Naive thymus-derived CD4-positive, alpha-beta T cell (primary cell): ENCODE measurements at regions not wholly inside any gene's neighbourhood (a gene's known extent, or its start where the extent isn't known, plus 50 kb on each side); places are given as distances from the start of the nearest gene placed in this dataset.
"Not testable (repeated sequence)": the region's sequence is repeated elsewhere in the genome, so short reads cannot be mapped to it uniquely, and the experiment has no call there.

Experiments used
- ATAC-seq: fragments of 150-1000 bp; cut with Tn5 transposase; 2 replicates; pipeline ENCODE4 v1.10.0; 2021; ENCODE audit warnings: mild to moderate bottlenecking, moderate library complexity
- CTCF ChIA-PET: fragments of 350-600 bp; sonication (Branson Sonifier 250); formaldehyde crosslinking; loops from one replicate; lab custom pipeline; 2021; ENCODE audit warnings: antibody characterized with exemption; lab: Charles Lee
- POLR2A ChIA-PET: fragments of 350-600 bp; sonication (Branson Sonifier 250); formaldehyde crosslinking; loops from one replicate; lab custom pipeline; 2021; ENCODE audit warnings: antibody characterized with exemption, inconsistent platforms; lab: Charles Lee
- DNase-seq, 9 donors: peaks; one replicate each; pipeline versions ENCODE4 v3.0.0 to v3.0.0-alpha.2; 2020 to 2022; ENCODE audit warnings: mixed read lengths in 1 of 9
- H3K27ac ChIP-seq: one replicate; pipeline ENCODE4 v1.7.0; 2013; ENCODE audit warnings: mild to moderate bottlenecking, low read depth, low read length, moderate library complexity
- H3K27me3 ChIP-seq, 2 donors: one replicate each; pipeline ENCODE4 v1.7.0; 2013; ENCODE audit warnings: low read length in 2 of 2, mild to moderate bottlenecking in 2 of 2, moderate library complexity in 2 of 2; ENCODE audit not compliant: control insufficient read depth in 2 of 2, insufficient read depth in 2 of 2
- H3K36me3 ChIP-seq, 3 experiments: 1 replicate in 2 of 3; 2 replicates in 1 of 3; pipeline ENCODE4 v1.7.0; 2013; ENCODE audit warnings: low read length in 3 of 3, mild to moderate bottlenecking in 3 of 3, moderate library complexity in 1 of 3; ENCODE audit not compliant: insufficient read depth in 3 of 3, control insufficient read depth in 2 of 3
- H3K4me1 ChIP-seq, 2 donors: one replicate each; pipeline ENCODE4 v1.7.0; 2013; ENCODE audit warnings: low read length in 2 of 2, mild to moderate bottlenecking in 2 of 2, moderate library complexity in 1 of 2; ENCODE audit not compliant: control insufficient read depth in 2 of 2, insufficient read depth in 2 of 2
- H3K4me3 ChIP-seq: 2 replicates; pipeline ENCODE4 v1.7.0; 2013; ENCODE audit warnings: mild to moderate bottlenecking, low read length
- H3K9me3 ChIP-seq, 3 experiments: 1 replicate in 2 of 3; 2 replicates in 1 of 3; pipeline ENCODE4 v1.7.0; 2013; ENCODE audit warnings: low read length in 3 of 3; ENCODE audit not compliant: control insufficient read depth in 2 of 3
- H3K27ac Mint-ChIP-seq, 9 donors: one replicate each; pipeline ENCODE4 v1.8.0; 2020 to 2022; ENCODE audit warnings: mixed read lengths in 9 of 9, mild to moderate bottlenecking in 8 of 9, moderate library complexity in 5 of 9, inconsistent platforms in 2 of 9
- H3K27me3 Mint-ChIP-seq, 5 donors: one replicate each; pipeline ENCODE4 v1.8.0; 2021 to 2022; ENCODE audit warnings: mixed read lengths in 5 of 5, mild to moderate bottlenecking in 1 of 5
- H3K36me3 Mint-ChIP-seq, 5 donors: one replicate each; pipeline ENCODE4 v1.8.0; 2020 to 2022; ENCODE audit warnings: mixed read lengths in 5 of 5, mild to moderate bottlenecking in 3 of 5, inconsistent platforms in 1 of 5
- H3K4me1 Mint-ChIP-seq, 7 donors: one replicate each; pipeline ENCODE4 v1.8.0; 2020 to 2022; ENCODE audit warnings: mixed read lengths in 7 of 7, mild to moderate bottlenecking in 3 of 7, inconsistent platforms in 1 of 7
- H3K4me3 Mint-ChIP-seq, 10 donors: one replicate each; pipeline ENCODE4 v1.8.0; 2020 to 2022; ENCODE audit warnings: mild to moderate bottlenecking in 10 of 10, mixed read lengths in 10 of 10, moderate library complexity in 6 of 10, inconsistent platforms in 2 of 10
- H3K9me3 Mint-ChIP-seq, 11 donors: one replicate each; pipeline ENCODE4 v1.8.0; 2020 to 2022; ENCODE audit warnings: mixed read lengths in 11 of 11, mild to moderate bottlenecking in 4 of 11, inconsistent platforms in 1 of 11, moderate library complexity in 1 of 11
- intact Hi-C, 2 donors: fragments of 100-400 bp; cut with micrococcal nuclease; formaldehyde crosslinking; loops; one replicate each; pipeline ENCODE4 v1.15.1; 2023

GRCh38 chr1:66464802-66465201 lies 69.2 kb upstream of the SGIP1 start:
- CTCF ChIA-PET = interaction anchor here (0.8 kb wide), 1 partner anchor 73 kb away, joined by 3 read pairs; no protein-coding TSS in a partner anchor
- Mint-ChIP-seq H3K36me3 (peaks cover 0 to 12% (median 5%) of the 10 kb centered on the region in 5 donors), H3K27ac (no peak overlapping the region), H3K4me3 (no peak overlapping the region), H3K27me3 (peaks cover 8 to 38% (median 17%) of the 10 kb centered on the region in 5 donors), H3K4me1 (no peaks in the 10 kb centered on the region), H3K9me3 (peaks cover 4 to 38% (median 15%) of the 10 kb centered on the region in 11 donors)
- H3K4me1 ChIP-seq = no peaks in the 10 kb centered on the region
- H3K36me3 ChIP-seq = no peaks in the 10 kb centered on the region
- H3K4me3 ChIP-seq = no peak overlapping the region
- intact Hi-C loops = no loop called here
- ATAC-seq = no peak
- POLR2A ChIA-PET = no interaction called here
- DNase-seq = no peak
- no peaks in the 10 kb centered on the region for H3K27me3 ChIP-seq
- H3K9me3 ChIP-seq = no peaks in the 10 kb centered on the region
- no peak overlapping the region for H3K27ac ChIP-seq

- H3K4me1 Mint-ChIP-seq, H3K27ac Mint-ChIP-seq, ATAC-seq, DNase-seq, H3K36me3 ChIP-seq, H3K4me1 ChIP-seq, intact Hi-C loops, H3K9me3 ChIP-seq, H3K27me3 ChIP-seq, H3K4me3 ChIP-seq, H3K4me3 Mint-ChIP-seq, CTCF ChIA-PET, H3K36me3 Mint-ChIP-seq, H3K27ac ChIP-seq: not testable (repeated sequence)
- POLR2A ChIA-PET = interaction anchor here (0.5 kb wide), 1 partner anchor 351 kb away, joined by 3 read pairs; no protein-coding TSS in a partner anchor
- Mint-ChIP-seq H3K27me3 (peaks cover 10 to 35% (median 16%) of the 10 kb centered on the region in 5 donors), H3K9me3 (peaks cover 2 to 20% (median 6%) of the 10 kb centered on the region in 11 donors)
These were observed 67.3 kb upstream of the SGIP1 start for GRCh38 chr1:66466695-66467094.

- DNase-seq (no peak), ATAC-seq (no peak)
- no peaks in the 10 kb centered on the region for H3K36me3 ChIP-seq
- no peaks in the 10 kb centered on the region for H3K9me3 ChIP-seq
- no peak overlapping the region for H3K27ac Mint-ChIP-seq
- peaks cover 0 to under 1% (median 0%) of the 10 kb centered on the region in 5 donors for H3K36me3 Mint-ChIP-seq
- ChIA-PET CTCF (no interaction called here), POLR2A (no interaction called here)
- H3K4me3 ChIP-seq = no peak overlapping the region
- no peak overlapping the region for H3K4me3 Mint-ChIP-seq
- no peaks in the 10 kb centered on the region for H3K4me1 ChIP-seq
- no peaks in the 10 kb centered on the region for H3K27me3 ChIP-seq
- no peak overlapping the region for H3K27ac ChIP-seq
- H3K4me1 Mint-ChIP-seq = no peaks in the 10 kb centered on the region
- H3K9me3 Mint-ChIP-seq = peaks cover 0 to 4% (median 0%) of the 10 kb centered on the region in 11 donors
- H3K27me3 Mint-ChIP-seq = peaks cover 11 to 44% (median 28%) of the 10 kb centered on the region in 5 donors
- intact Hi-C loops = no loop called here
These were observed 65.2 kb upstream of the SGIP1 start for GRCh38 chr1:66468722-66469121.

DNA sequence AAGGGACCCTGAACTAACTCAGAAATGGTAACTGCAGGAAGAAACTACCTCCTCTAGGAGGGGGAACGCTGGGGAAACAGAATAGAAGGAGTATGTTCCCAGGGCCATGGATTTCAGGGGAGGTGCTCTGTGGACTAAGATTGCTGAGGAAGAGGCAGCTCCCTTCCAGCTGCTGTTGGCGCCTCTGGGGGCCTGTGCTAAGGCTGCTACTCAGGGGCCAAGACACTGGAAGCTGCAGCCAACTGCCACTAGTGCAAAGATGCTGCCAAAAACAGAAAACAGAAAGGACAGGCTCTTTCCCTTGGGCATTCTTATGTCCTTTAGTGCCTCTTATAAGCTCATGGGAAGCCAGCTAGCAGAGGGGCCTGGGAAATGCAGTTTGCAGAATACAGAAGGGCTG lies 58.0 kb upstream of the SGIP1 start:
- H3K36me3 ChIP-seq = no peaks in the 10 kb centered on the region
- no peak overlapping the region for H3K4me3 ChIP-seq
- peaks cover 0 to 4% of the 10 kb centered on the region in 2 donors for H3K27me3 ChIP-seq
- Mint-ChIP-seq H3K4me3 (no peak overlapping the region), H3K27me3 (peaks cover 19 to 55% (median 40%) of the 10 kb centered on the region in 5 donors), H3K36me3 (peaks cover 0 to 5% (median 0%) of the 10 kb centered on the region in 5 donors), H3K4me1 (no peaks in the 10 kb centered on the region), H3K9me3 (peaks cover 0 to 10% (median 0%) of the 10 kb centered on the region in 11 donors), H3K27ac (no peak overlapping the region)
- H3K27ac ChIP-seq = no peak overlapping the region
- ChIA-PET POLR2A (no interaction called here), CTCF (no interaction called here)
- no peak for DNase-seq
- no peaks in the 10 kb centered on the region for H3K9me3 ChIP-seq
- H3K4me1 ChIP-seq = no peaks in the 10 kb centered on the region
- intact Hi-C loops = no loop called here
- ATAC-seq = no peak

DNA sequence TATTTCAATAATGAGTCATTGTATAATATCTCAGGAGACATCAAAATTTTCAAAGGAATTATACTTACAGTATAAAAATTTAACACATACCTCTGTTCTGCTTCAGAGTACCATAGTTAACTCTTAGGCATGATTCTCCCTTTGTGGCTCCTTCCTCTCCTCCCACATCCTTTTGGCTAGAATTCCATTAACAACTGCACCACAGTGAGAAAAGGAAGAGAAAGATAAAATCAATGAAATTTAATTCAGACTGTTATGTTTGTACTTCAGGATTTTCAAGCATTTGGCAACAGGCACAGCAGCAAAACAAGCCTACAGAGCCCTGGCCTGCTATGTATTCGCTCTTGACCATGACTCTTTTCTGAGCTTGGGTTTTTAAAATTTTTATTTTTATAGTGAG lies 57.2 kb upstream of the SGIP1 start:
- peaks cover 18 to 46% (median 35%) of the 10 kb centered on the region in 5 donors for H3K27me3 Mint-ChIP-seq
- intact Hi-C loops = no loop called here
- H3K27ac Mint-ChIP-seq = no peak overlapping the region
- H3K9me3 ChIP-seq = no peaks in the 10 kb centered on the region
- ChIA-PET CTCF (no interaction called here), POLR2A (no interaction called here)
- DNase-seq = no peak
- no peak for ATAC-seq
- no peak overlapping the region for H3K27ac ChIP-seq
- no peaks in the 10 kb centered on the region for H3K4me1 Mint-ChIP-seq
- H3K9me3 Mint-ChIP-seq = peaks cover 0 to 10% (median 0%) of the 10 kb centered on the region in 11 donors
- H3K4me1 ChIP-seq = no peaks in the 10 kb centered on the region
- peaks cover 0 to 4% of the 10 kb centered on the region in 2 donors for H3K27me3 ChIP-seq
- H3K4me3 ChIP-seq = no peak overlapping the region
- no peak overlapping the region for H3K4me3 Mint-ChIP-seq
- H3K36me3 ChIP-seq = no peaks in the 10 kb centered on the region
- H3K36me3 Mint-ChIP-seq = peaks cover 0 to 5% (median 0%) of the 10 kb centered on the region in 5 donors

GRCh38 chr1:66478116-66478515 lies 55.8 kb upstream of the SGIP1 start:
- Histone ChIP-seq H3K4me3 (no peak overlapping the region), H3K27me3 (peaks cover 0 to 4% of the 10 kb centered on the region in 2 donors), H3K36me3 (no peaks in the 10 kb centered on the region), H3K9me3 (no peaks in the 10 kb centered on the region), H3K4me1 (no peaks in the 10 kb centered on the region), H3K27ac (no peak overlapping the region)
- H3K9me3 Mint-ChIP-seq = peaks cover 0 to 10% (median 0%) of the 10 kb centered on the region in 11 donors
- DNase-seq (no peak), ATAC-seq (no peak)
- no peaks in the 10 kb centered on the region for H3K4me1 Mint-ChIP-seq
- intact Hi-C loops = no loop called here
- H3K27ac Mint-ChIP-seq = no peak overlapping the region
- H3K36me3 Mint-ChIP-seq = peaks cover 0 to 5% (median 0%) of the 10 kb centered on the region in 5 donors
- ChIA-PET CTCF (interaction anchor here (0.7 kb wide), 1 partner anchor 21 kb away, joined by 3 read pairs; no protein-coding TSS in a partner anchor), POLR2A (no interaction called here)
- H3K27me3 Mint-ChIP-seq = peaks cover 16 to 41% (median 27%) of the 10 kb centered on the region in 5 donors
- no peak overlapping the region for H3K4me3 Mint-ChIP-seq

GRCh38 chr1:66480162-66480561 lies 53.8 kb upstream of the SGIP1 start:
- peaks cover 0 to 30% (median 17%) of the 10 kb centered on the region in 5 donors for H3K27me3 Mint-ChIP-seq
- no peaks in the 10 kb centered on the region for H3K9me3 ChIP-seq
- ChIA-PET CTCF (no interaction called here), POLR2A (no interaction called here)
- H3K4me1 Mint-ChIP-seq = no peaks in the 10 kb centered on the region
- H3K9me3 Mint-ChIP-seq = peaks cover 0 to 10% (median 2%) of the 10 kb centered on the region in 11 donors
- H3K36me3 Mint-ChIP-seq = peaks cover 0 to 5% (median 0%) of the 10 kb centered on the region in 5 donors
- ATAC-seq (no peak), DNase-seq (no peak)
- no peak overlapping the region for H3K4me3 ChIP-seq
- no peaks in the 10 kb centered on the region for H3K4me1 ChIP-seq
- no peaks in the 10 kb centered on the region for H3K36me3 ChIP-seq
- no peak overlapping the region for H3K27ac Mint-ChIP-seq
- intact Hi-C loops = no loop called here
- no peak overlapping the region for H3K27ac ChIP-seq
- no peak overlapping the region for H3K4me3 Mint-ChIP-seq
- peaks cover 0 to 4% of the 10 kb centered on the region in 2 donors for H3K27me3 ChIP-seq
